Activated naive CD8-positive, alpha-beta T cell treated with anti-CD3 and anti-CD28 coated beads, Interleukin-2, amount 10 ng/mL, durations not matched to agents 7 days and 5 days (primary cell): ENCODE measurements at regions not wholly inside any gene's neighbourhood (a gene's known extent, or its start where the extent isn't known, plus 50 kb on each side); places are given as distances from the start of the nearest gene placed in this dataset.

ENCODE experiments used
- ATAC-seq: fragments of 150-1000 bp; cut with Tn5 transposase; one replicate; pipeline ENCODE4 v1.10.0; 2021; ENCODE audit warnings: low read depth, moderate library complexity
- POLR2A ChIA-PET: fragments of 350-600 bp; sonication (Branson Sonifier 250); formaldehyde crosslinking; loops from one replicate; lab custom pipeline; 2021; ENCODE audit warnings: antibody characterized with exemption; lab: Charles Lee
- DNase-seq: peaks from one replicate; pipeline ENCODE4 v3.0.0; 2021
- H3K27ac Mint-ChIP-seq: one replicate; pipeline ENCODE4 v1.8.0; 2022; ENCODE audit warnings: mild to moderate bottlenecking, mixed read lengths
- H3K27me3 Mint-ChIP-seq: one replicate; pipeline ENCODE4 v1.8.0; 2022; ENCODE audit warnings: mild to moderate bottlenecking, moderate library complexity, mixed read lengths
- H3K36me3 Mint-ChIP-seq: one replicate; pipeline ENCODE4 v1.8.0; 2021; ENCODE audit warnings: mild to moderate bottlenecking, mixed read lengths
- H3K4me1 Mint-ChIP-seq: one replicate; pipeline ENCODE4 v1.8.0; 2021; ENCODE audit warnings: mixed read lengths
- H3K4me3 Mint-ChIP-seq: one replicate; pipeline ENCODE4 v1.8.0; 2022; ENCODE audit warnings: mild to moderate bottlenecking, moderate library complexity, mixed read lengths
- H3K9me3 Mint-ChIP-seq: one replicate; pipeline ENCODE4 v1.8.0; 2021; ENCODE audit warnings: mixed read lengths

- Mint-ChIP-seq H3K36me3 (no peaks in the 10 kb centered on the region), H3K4me1 (no peaks in the 10 kb centered on the region), H3K4me3 (no peak overlapping the region), H3K9me3 (peaks cover 3% of the 10 kb centered on the region), H3K27me3 (no peaks in the 10 kb centered on the region), H3K27ac (no peak overlapping the region)
- ATAC-seq (no peak), DNase-seq (no peak)
- POLR2A ChIA-PET, result no interaction called here
Observed at GRCh38 chr9:26165426-26165825, 487.2 kb upstream of the TUSC1 start.

- Mint-ChIP-seq H3K36me3 (no peaks in the 10 kb centered on the region), H3K27ac (no peak overlapping the region)
Observed at GRCh38 chr9:26163931-26164330, 485.7 kb upstream of the TUSC1 start.

GRCh38 chr9:26159575-26160392 is 481.5 kb upstream of the TUSC1 start:
- Mint-ChIP-seq H3K36me3 (no peaks in the 10 kb centered on the region), H3K27ac (no peak overlapping the region), H3K4me1 (no peaks in the 10 kb centered on the region), H3K27me3 (no peaks in the 10 kb centered on the region), H3K9me3 (peaks cover 3% of the 10 kb centered on the region), H3K4me3 (no peak overlapping the region)
- DNase-seq, result no peak
- ATAC-seq, result no peak
- POLR2A ChIA-PET, result no interaction called here

More at GRCh38 chr9:26163931-26164330, 485.7 kb upstream of the TUSC1 start:
- DNase-seq (no peak), ATAC-seq (no peak)
- Mint-ChIP-seq H3K9me3 (peaks cover 3% of the 10 kb centered on the region), H3K4me3 (no peak overlapping the region), H3K27me3 (no peaks in the 10 kb centered on the region), H3K4me1 (no peaks in the 10 kb centered on the region)
- POLR2A ChIA-PET, result no interaction called here

DNA sequence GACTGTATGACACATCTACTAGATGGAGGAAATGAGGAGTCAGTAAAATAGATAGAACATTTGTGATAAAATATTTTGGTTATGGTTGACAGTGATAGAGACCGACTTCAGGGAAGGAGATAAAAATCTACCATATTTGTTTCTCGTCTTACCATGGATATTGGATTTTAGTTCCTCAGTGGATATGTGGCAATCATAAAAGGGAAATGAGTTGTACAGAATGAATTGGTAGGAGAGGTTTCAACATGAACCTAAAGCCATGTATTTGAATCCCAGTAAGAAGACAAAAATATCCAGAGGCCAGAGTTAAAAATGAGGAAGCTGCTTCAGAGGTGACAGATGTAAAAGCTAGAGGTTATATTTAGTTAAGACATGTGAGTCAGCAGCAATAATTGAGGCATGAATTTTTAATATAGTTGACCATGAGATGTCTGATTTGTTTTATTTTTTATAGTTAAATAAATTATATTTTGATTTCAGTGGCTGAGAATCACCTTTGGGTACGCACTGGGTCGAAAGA is 480.4 kb upstream of the TUSC1 start:
- Mint-ChIP-seq H3K4me3 (no peak overlapping the region), H3K27ac (no peak overlapping the region), H3K36me3 (no peaks in the 10 kb centered on the region), H3K4me1 (no peaks in the 10 kb centered on the region), H3K9me3 (peaks cover 3% of the 10 kb centered on the region), H3K27me3 (no peaks in the 10 kb centered on the region)
- ATAC-seq (no peak), DNase-seq (no peak)
- POLR2A ChIA-PET, result no interaction called here

DNA sequence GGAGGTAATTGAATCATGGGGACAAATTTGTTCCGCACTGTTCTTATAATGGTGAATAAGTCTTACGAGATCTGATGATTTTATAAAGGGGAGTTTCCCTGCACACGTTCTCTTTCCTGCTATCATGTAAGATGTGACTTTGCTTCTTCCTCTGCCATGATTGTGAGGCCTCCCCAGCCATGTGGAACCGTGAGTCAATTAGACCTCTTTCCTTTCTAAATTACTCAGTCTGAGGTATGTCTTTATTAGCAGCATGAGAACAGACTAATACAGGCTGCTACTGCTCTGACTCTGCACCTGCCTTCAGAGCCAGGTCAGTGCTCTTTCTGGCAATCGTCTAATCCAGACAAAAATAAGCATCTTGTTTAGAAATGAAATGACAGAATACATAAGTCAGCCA is 479.2 kb upstream of the TUSC1 start:
- ATAC-seq, result no peak
- no peak overlapping the region for H3K4me3 Mint-ChIP-seq
- H3K27me3 Mint-ChIP-seq, result no peaks in the 10 kb centered on the region
- H3K36me3 Mint-ChIP-seq, result no peaks in the 10 kb centered on the region
- no peak for DNase-seq
- POLR2A ChIA-PET, result no interaction called here
- no peak overlapping the region for H3K27ac Mint-ChIP-seq
- H3K9me3 Mint-ChIP-seq, result peaks cover 3% of the 10 kb centered on the region
- H3K4me1 Mint-ChIP-seq, result no peaks in the 10 kb centered on the region

GRCh38 chr9:26152350-26152749 is 474.1 kb upstream of the TUSC1 start:
- no peaks in the 10 kb centered on the region for H3K9me3 Mint-ChIP-seq
- no peaks in the 10 kb centered on the region for H3K4me1 Mint-ChIP-seq
- H3K36me3 Mint-ChIP-seq, result no peaks in the 10 kb centered on the region
- DNase-seq (no peak), ATAC-seq (no peak)
- H3K27me3 Mint-ChIP-seq, result no peaks in the 10 kb centered on the region
- no peak overlapping the region for H3K4me3 Mint-ChIP-seq
- POLR2A ChIA-PET, result no interaction called here
- H3K27ac Mint-ChIP-seq, result no peak overlapping the region

GRCh38 chr9:26148128-26148527 is 469.9 kb upstream of the TUSC1 start:
- POLR2A ChIA-PET, result no interaction called here
- Mint-ChIP-seq H3K4me1 (no peaks in the 10 kb centered on the region), H3K4me3 (no peak overlapping the region), H3K27ac (no peak overlapping the region), H3K36me3 (no peaks in the 10 kb centered on the region), H3K9me3 (peaks cover 2% of the 10 kb centered on the region), H3K27me3 (no peaks in the 10 kb centered on the region)
- DNase-seq (no peak), ATAC-seq (no peak)

- Mint-ChIP-seq H3K9me3 (peaks cover 2% of the 10 kb centered on the region), H3K27me3 (no peaks in the 10 kb centered on the region), H3K4me1 (no peaks in the 10 kb centered on the region), H3K4me3 (no peak overlapping the region), H3K36me3 (no peaks in the 10 kb centered on the region), H3K27ac (no peak overlapping the region)
- ATAC-seq (no peak), DNase-seq (no peak)
- POLR2A ChIA-PET, result no interaction called here
Observed at GRCh38 chr9:26145938-26146337, 467.7 kb upstream of the TUSC1 start.

DNA sequence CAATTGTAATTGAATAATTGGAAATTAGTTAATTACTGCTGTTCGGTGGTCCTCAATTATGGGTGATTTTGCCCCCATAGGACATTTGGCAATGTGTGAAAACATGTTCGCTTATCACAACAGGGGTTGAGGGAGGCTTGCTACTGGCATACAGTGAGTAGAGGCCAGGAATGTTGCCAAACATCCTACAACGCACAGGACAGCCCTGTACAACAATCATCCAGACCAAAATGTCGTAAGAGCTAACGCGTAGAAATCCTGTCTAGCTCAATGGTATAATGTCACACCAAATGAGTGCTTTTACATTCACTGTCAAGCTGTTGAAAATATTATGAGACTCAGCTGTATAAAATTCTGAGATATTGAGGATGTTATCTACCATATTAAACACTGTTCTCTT is 464.4 kb upstream of the TUSC1 start:
- no peak for ATAC-seq
- H3K9me3 Mint-ChIP-seq, result peaks cover 2% of the 10 kb centered on the region
- no peak overlapping the region for H3K27ac Mint-ChIP-seq
- DNase-seq, result no peak
- no peaks in the 10 kb centered on the region for H3K27me3 Mint-ChIP-seq
- no peaks in the 10 kb centered on the region for H3K36me3 Mint-ChIP-seq
- H3K4me1 Mint-ChIP-seq, result no peaks in the 10 kb centered on the region
- POLR2A ChIA-PET, result no interaction called here
- no peak overlapping the region for H3K4me3 Mint-ChIP-seq

DNA sequence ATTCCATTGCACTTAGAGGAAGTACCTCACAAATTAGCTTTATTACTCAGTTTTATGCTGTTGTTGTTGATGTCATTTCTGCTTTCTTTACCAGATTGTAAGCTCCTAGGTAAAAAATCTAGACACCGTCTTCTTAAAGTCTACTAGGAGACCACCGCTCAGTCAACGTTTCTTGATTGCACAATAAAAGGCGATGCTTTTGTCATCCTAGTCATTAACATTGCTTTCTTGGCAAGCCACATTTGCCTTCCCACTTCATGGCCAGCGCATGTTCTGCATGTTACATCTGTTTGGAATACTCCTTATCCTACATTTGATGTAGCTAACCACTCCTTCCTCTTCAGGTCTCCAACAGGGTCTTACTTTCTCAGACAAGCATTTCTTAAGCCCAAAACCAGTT is 464.0 kb upstream of the TUSC1 start:
- ATAC-seq, result no peak
- no peak for DNase-seq
- H3K27ac Mint-ChIP-seq, result no peak overlapping the region
- H3K4me3 Mint-ChIP-seq, result no peak overlapping the region
- no peaks in the 10 kb centered on the region for H3K4me1 Mint-ChIP-seq
- no peaks in the 10 kb centered on the region for H3K27me3 Mint-ChIP-seq
- peaks cover 2% of the 10 kb centered on the region for H3K9me3 Mint-ChIP-seq
- POLR2A ChIA-PET, result no interaction called here
- H3K36me3 Mint-ChIP-seq, result no peaks in the 10 kb centered on the region

DNA sequence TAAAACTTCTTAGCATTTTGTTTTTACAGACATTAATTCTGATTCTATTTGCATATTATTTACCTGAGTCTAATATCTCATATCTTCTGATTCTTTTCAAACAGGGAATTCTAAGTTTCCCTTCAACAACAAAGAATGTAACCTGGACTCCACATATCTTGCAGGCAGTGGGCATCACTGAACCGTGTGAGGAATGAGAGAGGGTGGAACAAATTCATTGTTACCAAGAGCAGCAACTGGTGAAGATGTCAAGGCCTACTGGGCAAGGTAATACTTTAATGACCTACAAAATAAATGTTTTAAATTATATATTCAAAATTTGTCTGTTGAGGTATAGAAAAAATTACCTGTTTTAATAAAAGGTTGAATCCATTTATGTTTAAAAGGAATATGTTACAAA is 455.3 kb upstream of the TUSC1 start:
- Mint-ChIP-seq H3K4me1 (no peaks in the 10 kb centered on the region), H3K27ac (no peak overlapping the region), H3K9me3 (no peaks in the 10 kb centered on the region), H3K27me3 (no peaks in the 10 kb centered on the region), H3K36me3 (no peaks in the 10 kb centered on the region), H3K4me3 (no peak overlapping the region)
- no peak for ATAC-seq
- no peak for DNase-seq
- POLR2A ChIA-PET, result no interaction called here

GRCh38 chr9:26132746-26133312 is 454.6 kb upstream of the TUSC1 start:
- ATAC-seq, result no peak
- no peak overlapping the region for H3K27ac Mint-ChIP-seq
- no peak overlapping the region for H3K4me3 Mint-ChIP-seq
- H3K36me3 Mint-ChIP-seq, result no peaks in the 10 kb centered on the region
- POLR2A ChIA-PET, result no interaction called here
- no peaks in the 10 kb centered on the region for H3K9me3 Mint-ChIP-seq
- no peaks in the 10 kb centered on the region for H3K27me3 Mint-ChIP-seq
- no peak for DNase-seq
- no peaks in the 10 kb centered on the region for H3K4me1 Mint-ChIP-seq

- no peak overlapping the region for H3K4me3 Mint-ChIP-seq
- POLR2A ChIA-PET, result no interaction called here
- no peak for DNase-seq
- H3K27me3 Mint-ChIP-seq, result no peaks in the 10 kb centered on the region
- H3K9me3 Mint-ChIP-seq, result no peaks in the 10 kb centered on the region
- no peak overlapping the region for H3K27ac Mint-ChIP-seq
- no peaks in the 10 kb centered on the region for H3K36me3 Mint-ChIP-seq
- H3K4me1 Mint-ChIP-seq, result no peaks in the 10 kb centered on the region
- no peak for ATAC-seq
Observed at GRCh38 chr9:26131886-26132285, 453.6 kb upstream of the TUSC1 start.

DNA sequence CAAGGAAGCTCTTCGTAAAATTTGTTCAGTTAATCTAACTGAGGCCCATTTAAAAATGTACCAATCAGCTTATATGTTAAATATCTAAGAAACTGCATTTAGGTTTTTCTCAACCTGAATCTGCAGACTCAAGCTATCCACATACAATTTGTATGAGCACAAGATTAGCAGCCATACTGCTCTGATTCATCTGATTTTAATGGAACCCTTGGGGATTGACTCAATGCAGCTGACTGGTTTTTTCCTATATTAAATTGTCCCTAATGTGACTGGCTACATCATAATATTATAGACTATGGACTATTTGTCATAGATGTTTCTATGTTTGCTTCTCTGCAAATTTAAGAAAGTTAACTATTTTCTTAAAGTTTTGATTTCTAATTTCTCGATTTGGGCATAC is 451.0 kb upstream of the TUSC1 start:
- POLR2A ChIA-PET, result no interaction called here
- Mint-ChIP-seq H3K9me3 (peaks cover 3% of the 10 kb centered on the region), H3K27ac (no peak overlapping the region)

More for the DNA sequence above, 451.0 kb upstream of the TUSC1 start:
- DNase-seq (no peak), ATAC-seq (no peak)
- no peaks in the 10 kb centered on the region for H3K4me1 Mint-ChIP-seq
- no peak overlapping the region for H3K4me3 Mint-ChIP-seq
- no peaks in the 10 kb centered on the region for H3K27me3 Mint-ChIP-seq
- H3K36me3 Mint-ChIP-seq, result no peaks in the 10 kb centered on the region
